H1 (cell line): ENCODE measurements at regions not wholly inside any gene's neighbourhood (a gene's known extent, or its start where the extent isn't known, plus 50 kb on each side); places are given as distances from the start of the nearest gene placed in this dataset.

Source experiments
- CTCF ChIP-seq, 3 experiments: IDR thresholded peaks; 1 replicate in 2 of 3; 2 replicates in 1 of 3; pipeline versions ENCODE4 v1.5.1 to v1.6.1; 2011; ENCODE audit warnings: low read length in 3 of 3, mild to moderate bottlenecking in 3 of 3, inconsistent platforms in 2 of 3, low read depth in 1 of 3, moderate library complexity in 1 of 3; ENCODE audit not compliant: insufficient read depth in 1 of 3; ENCODE audit errors: control extremely low read depth in 1 of 3
- HDAC2 ChIP-seq, 2 experiments: fragments of 300-600 bp in 1 of 2; sonication (generic) in 1 of 2; IDR thresholded peaks; 2 replicates each; pipeline ENCODE4 v1.6.1; 2011 to 2012; ENCODE audit warnings: low read depth in 2 of 2, low read length in 2 of 2, mild to moderate bottlenecking in 2 of 2, moderate library complexity in 2 of 2, borderline replicate concordance in 1 of 2, inconsistent platforms in 1 of 2
- POLR2A ChIP-seq, 2 experiments: IDR thresholded peaks; 1 replicate in 1 of 2; 2 replicates in 1 of 2; pipeline ENCODE4 v1.6.1; 2011; ENCODE audit warnings: low read depth in 2 of 2, low read length in 2 of 2, mild to moderate bottlenecking in 2 of 2; ENCODE audit errors: control extremely low read depth in 1 of 2

DNA sequence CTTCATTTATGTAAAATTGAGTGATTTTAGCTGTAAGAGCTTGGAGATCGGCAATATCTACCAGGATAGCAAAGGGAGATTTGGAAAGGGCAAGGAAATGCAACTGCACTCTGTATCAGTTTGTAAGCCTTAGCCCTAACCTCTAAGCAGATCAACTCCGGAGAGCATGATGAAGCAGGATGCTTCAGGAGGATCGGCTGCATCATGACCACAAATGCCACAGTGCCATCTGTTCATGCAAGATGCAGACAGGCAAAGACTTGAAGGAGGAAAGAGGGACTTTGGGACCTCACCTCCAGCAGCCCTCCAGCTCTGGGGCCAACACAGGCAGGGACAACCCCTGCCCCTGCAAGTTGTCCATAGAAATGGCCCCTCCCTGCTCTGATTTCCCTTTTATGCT is 377.6 kb upstream of the GATB start:
- no peak for TF ChIP-seq CTCF (IDR thresholded peaks at IDR 0.05; ENCODE audit: control extremely low read depth in 1 of 3, insufficient read depth in 1 of 3, low read depth in 1 of 3, low read length in 3 of 3)
- TF ChIP-seq POLR2A (IDR thresholded peaks at IDR 0.05; ENCODE audit: control extremely low read depth in 1 of 2, low read depth in 2 of 2, low read length in 2 of 2) = no peak
- TF ChIP-seq HDAC2 (IDR thresholded peaks at IDR 0.05; ENCODE audit: borderline replicate concordance in 1 of 2, low read depth in 2 of 2, low read length in 2 of 2) = no peak
